Gastroesophageal sphincter (tissue), 4 donors: ENCODE measurements at regions not wholly inside any gene's neighbourhood (a gene's known extent, or its start where the extent isn't known, plus 50 kb on each side); places are given as distances from the start of the nearest gene placed in this dataset.

Source experiments
- ATAC-seq: fragments of 150-250 bp; one replicate; pipeline ENCODE4 v1.9.1; 2016; ENCODE audit warnings: mild to moderate bottlenecking, moderate library complexity
- H3K27ac ChIP-seq, 4 donors: fragments of 200-600 bp; sonication (generic) in 3 of 4; 1 replicate in 3 of 4; 2 replicates in 1 of 4; pipeline ENCODE4 v1.5.1; 2016 to 2019
- H3K27me3 ChIP-seq: fragments of 200-600 bp; sonication (generic); one replicate; pipeline ENCODE4 v1.5.1; 2019
- H3K36me3 ChIP-seq, 2 donors: fragments of 200-600 bp; sonication (generic); one replicate each; pipeline ENCODE4 v1.5.1; 2019; ENCODE audit warnings: control low read depth in 1 of 2
- H3K4me1 ChIP-seq, 3 donors: fragments of 200-600 bp; sonication (generic); 1 replicate in 2 of 3; 2 replicates in 1 of 3; pipeline ENCODE4 v1.5.1; 2016 to 2019; ENCODE audit warnings: control low read depth in 2 of 3
- H3K4me3 ChIP-seq, 2 donors: fragments of 200-600 bp; sonication (generic); one replicate each; pipeline ENCODE4 v1.5.1; 2019; ENCODE audit warnings: mild to moderate bottlenecking in 1 of 2, moderate library complexity in 1 of 2
- H3K9me3 ChIP-seq, 3 donors: fragments of 200-600 bp; sonication (generic); one replicate each; pipeline ENCODE4 v1.5.1; 2017 to 2019; ENCODE audit warnings: control low read depth in 2 of 3
- CTCF ChIP-seq, 4 experiments: fragments of 200-600 bp in 2 of 4; fragments of 450-650 bp in 2 of 4; sonication (generic) in 1 of 4; IDR thresholded peaks; one replicate each; pipeline ENCODE4 v1.5.1; 2017 to 2019; ENCODE audit warnings: antibody characterized with exemption in 4 of 4, mild to moderate bottlenecking in 2 of 4, moderate library complexity in 2 of 4
- EP300 ChIP-seq: sonication (generic); formaldehyde crosslinking; IDR thresholded peaks from one replicate; pipeline ENCODE4 v1.6.1; 2017; ENCODE audit warnings: antibody characterized with exemption, mild to moderate bottlenecking
- POLR2A ChIP-seq, 2 donors: fragments of 450-650 bp; IDR thresholded peaks; one replicate each; pipeline ENCODE4 v1.6.1; 2017; ENCODE audit warnings: antibody characterized with exemption in 2 of 2, mild to moderate bottlenecking in 2 of 2, moderate library complexity in 1 of 2
- POLR2AphosphoS5 ChIP-seq: sonication (generic); formaldehyde crosslinking; IDR thresholded peaks from one replicate; pipeline ENCODE4 v1.6.1; 2017; ENCODE audit warnings: antibody characterized with exemption
- WGBS, 2 donors: methylation state at CpG; one replicate each; pipeline ENCODE4 v1.1.5; 2018; ENCODE audit warnings: low coverage in 1 of 2; 5-methylcytosine and 5-hydroxymethylcytosine counted together

- Histone ChIP-seq H3K4me3 (no peak overlapping the region), H3K36me3 (no peaks in the 10 kb centered on the region), H3K27ac (no peak overlapping the region), H3K9me3 (no peaks in the 10 kb centered on the region), H3K27me3 (no peaks in the 10 kb centered on the region), H3K4me1 (no peaks in the 10 kb centered on the region)
- TF ChIP-seq POLR2A (IDR thresholded peaks at IDR 0.05) (no peak), CTCF (IDR thresholded peaks at IDR 0.05) (no peak), POLR2AphosphoS5 (no peak), EP300 (no peak)
- 83 to 87% methylated on average over 1 to 2 of the region's 2 CpGs for WGBS, 2 donors
- ATAC-seq: no peak
Measured at GRCh38 chr16:62342216-62342615, 306.0 kb upstream of the CDH8 start.

GRCh38 chr16:62335356-62335755 is 299.1 kb upstream of the CDH8 start:
- Histone ChIP-seq H3K4me3 (no peak overlapping the region), H3K27ac (no peak overlapping the region), H3K36me3 (no peaks in the 10 kb centered on the region), H3K4me1 (no peaks in the 10 kb centered on the region), H3K9me3 (no peaks in the 10 kb centered on the region), H3K27me3 (no peaks in the 10 kb centered on the region)
- no peak for ATAC-seq
- TF ChIP-seq EP300 (no peak), CTCF (IDR thresholded peaks at IDR 0.05) (no peak)

- Histone ChIP-seq H3K27me3 (no peaks in the 10 kb centered on the region), H3K36me3 (no peaks in the 10 kb centered on the region), H3K4me1 (no peaks in the 10 kb centered on the region), H3K4me3 (no peak overlapping the region), H3K27ac (no peak overlapping the region), H3K9me3 (no peaks in the 10 kb centered on the region)
- WGBS, 2 donors: 77 to 100% methylated on average over 1 to 2 of the region's 2 CpGs
- TF ChIP-seq CTCF (IDR thresholded peaks at IDR 0.05): no peak
- no peak for TF ChIP-seq POLR2A (IDR thresholded peaks at IDR 0.05)
- TF ChIP-seq POLR2AphosphoS5: no peak
- no peak for TF ChIP-seq EP300
- ATAC-seq: no peak
Measured at GRCh38 chr16:62321606-62322005, 285.4 kb upstream of the CDH8 start.

GRCh38 chr16:62298600-62298999 is 262.4 kb upstream of the CDH8 start:
- Histone ChIP-seq H3K36me3 (no peaks in the 10 kb centered on the region), H3K4me3 (no peak overlapping the region), H3K9me3 (no peaks in the 10 kb centered on the region), H3K4me1 (no peaks in the 10 kb centered on the region), H3K27ac (no peak overlapping the region), H3K27me3 (no peaks in the 10 kb centered on the region)
- ATAC-seq: no peak
- TF ChIP-seq POLR2A (IDR thresholded peaks at IDR 0.05) (no peak), EP300 (no peak), CTCF (IDR thresholded peaks at IDR 0.05) (no peak), POLR2AphosphoS5 (no peak)
- WGBS, 2 donors: 43 to 59% methylated on average over 6 to 11 of the region's 11 CpGs

- TF ChIP-seq EP300 (no peak), CTCF (IDR thresholded peaks at IDR 0.05) (no peak), POLR2A (IDR thresholded peaks at IDR 0.05) (no peak), POLR2AphosphoS5 (no peak)
- H3K36me3 ChIP-seq: no peaks in the 10 kb centered on the region
- H3K4me3 ChIP-seq: no peak overlapping the region
- 75 to 84% methylated on average over 6 of the region's 6 CpGs for WGBS, 2 donors
- no peak for ATAC-seq
- H3K4me1 ChIP-seq: no peaks in the 10 kb centered on the region
- no peak overlapping the region for H3K27ac ChIP-seq
- no peaks in the 10 kb centered on the region for H3K27me3 ChIP-seq
- no peaks in the 10 kb centered on the region for H3K9me3 ChIP-seq
Measured at GRCh38 chr16:62294213-62294972, 258.2 kb upstream of the CDH8 start.
